A204.1 (cell line): ENCODE measurements at regions not wholly inside any gene's neighbourhood (a gene's known extent, or its start where the extent isn't known, plus 50 kb on each side); places are given as distances from the start of the nearest gene placed in this dataset.

Experiments
- FAIRE-seq: peaks from 2 replicates; lab custom pipeline; 2012; peaks lifted over from hg19 to GRCh38; lab: Jason Lieb, UNC

- no peak for FAIRE-seq
Measured at GRCh38 chr5:54366707-54367106, 56.3 kb upstream of the ARL15 start.

- FAIRE-seq = no peak
Measured at GRCh38 chr5:54363669-54364068, 53.3 kb upstream of the ARL15 start.

GRCh38 chr5:54362992-54363625, 52.7 kb upstream of the ARL15 start:
- FAIRE-seq = no peak

DNA sequence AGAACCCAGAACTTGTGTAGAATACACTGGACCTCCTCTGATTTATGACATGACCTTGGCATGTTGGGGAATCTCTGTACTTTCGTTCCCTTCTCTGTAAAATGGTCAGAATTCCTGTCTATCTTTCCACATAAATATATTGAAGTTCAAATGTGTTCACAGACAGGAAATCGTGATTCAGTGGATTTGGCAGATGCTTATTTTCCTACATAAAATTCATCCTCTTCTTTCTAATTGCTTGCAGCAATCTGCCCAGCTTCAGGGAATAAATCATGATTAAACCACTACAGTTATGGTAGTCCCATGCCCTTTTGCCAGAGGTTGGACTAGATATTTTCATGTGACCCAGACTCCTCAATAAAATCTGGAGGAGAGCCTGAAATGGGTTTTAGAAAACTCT, 52.1 kb upstream of the ARL15 start:
- no peak for FAIRE-seq

GRCh38 chr5:54361691-54362411, 51.5 kb upstream of the ARL15 start:
- FAIRE-seq = no peak

GRCh38 chr5:54360925-54361662, 50.7 kb upstream of the ARL15 start:
- FAIRE-seq = no peak
